H7 (cell line): ENCODE measurements at regions not wholly inside any gene's neighbourhood (a gene's known extent, or its start where the extent isn't known, plus 50 kb on each side); places are given as distances from the start of the nearest gene placed in this dataset.
A peak's percentile ranks its signal among the peaks of the same experiment; 100 is the strongest.
"Not testable (repeated sequence)": the region's sequence is repeated elsewhere in the genome, so short reads cannot be mapped to it uniquely, and the experiment has no call there.

Experiments
- DNase-seq: peaks from one replicate; pipeline ENCODE4 v3.0.0; 2012
- H3K27me3 ChIP-seq: 2 replicates; pipeline ENCODE4 v1.6.0; 2011; ENCODE audit warnings: mild to moderate bottlenecking, low read length; ENCODE audit not compliant: control insufficient read depth, insufficient read depth
- H3K36me3 ChIP-seq: replicated peaks from 2 replicates; pipeline ENCODE4 v1.5.1; 2011; ENCODE audit warnings: low read length; ENCODE audit not compliant: control insufficient read depth, insufficient read depth
- H3K4me3 ChIP-seq: 2 replicates; pipeline ENCODE4 v1.5.1; 2011; ENCODE audit warnings: low read depth, mild to moderate bottlenecking, control low read depth, low read length, moderate library complexity; ENCODE audit not compliant: insufficient read depth

DNA sequence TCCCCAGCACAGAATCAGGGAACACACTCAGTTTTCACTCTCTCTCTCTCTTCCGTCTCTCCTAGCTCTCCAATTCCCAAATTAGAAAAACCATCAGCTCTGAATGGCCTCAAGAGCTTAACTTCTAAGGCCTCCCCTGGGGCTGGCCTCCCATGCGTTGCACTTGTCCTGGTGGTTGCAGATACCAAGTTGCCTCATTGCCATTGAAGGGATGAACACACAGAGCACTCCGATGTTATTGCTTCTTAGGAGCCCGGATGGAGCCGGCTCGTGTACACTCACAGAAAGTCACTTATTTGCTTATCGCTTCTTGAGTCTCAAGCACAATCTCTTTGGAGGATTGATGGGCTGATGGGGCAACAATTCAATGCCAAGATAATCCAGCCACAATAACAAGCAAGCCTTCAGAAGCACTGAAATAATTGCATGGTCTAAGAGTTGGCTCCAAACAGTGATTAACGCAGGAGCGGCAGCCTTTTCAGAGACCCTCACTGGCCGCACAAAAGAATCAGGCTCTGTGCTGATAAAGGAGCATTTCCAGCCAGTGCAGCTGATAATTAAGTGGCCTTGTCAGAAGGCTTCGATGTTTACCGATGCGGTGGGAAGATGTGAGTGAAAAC is 175.8 kb upstream of the TMEM132C start:
- Histone ChIP-seq H3K27me3 (no peaks in the 10 kb centered on the region), H3K4me3 (no peak overlapping the region), H3K36me3 (no peaks in the 10 kb centered on the region)
- no peak for DNase-seq

GRCh38 chr12:128091951-128092382 is 175.0 kb upstream of the TMEM132C start:
- H3K4me3 ChIP-seq, result no peak overlapping the region
- H3K36me3 ChIP-seq, result no peaks in the 10 kb centered on the region
- H3K27me3 ChIP-seq, result no peaks in the 10 kb centered on the region
- no peak for DNase-seq

DNA sequence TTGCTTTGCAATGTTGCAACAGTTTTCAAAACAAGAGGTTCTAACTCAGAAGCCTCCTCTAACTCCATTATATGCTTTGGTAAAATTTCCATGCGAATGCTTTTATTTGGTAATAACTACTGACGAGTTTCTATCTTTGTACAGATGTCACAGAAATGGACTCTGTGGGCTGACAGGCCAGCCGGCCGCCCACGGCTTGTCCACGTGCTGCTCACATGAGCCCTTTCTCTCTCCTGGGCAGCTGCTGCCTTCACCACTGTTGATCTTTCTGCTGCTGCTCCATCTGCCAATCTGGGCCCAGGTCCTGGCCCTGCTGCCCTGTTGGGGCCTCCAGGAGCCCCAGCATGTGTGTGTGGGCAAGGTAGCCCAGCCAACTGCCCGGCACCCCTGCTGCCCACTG is 168.2 kb upstream of the TMEM132C start:
- H3K36me3 ChIP-seq, result no peaks in the 10 kb centered on the region
- DNase-seq, result no peak
- H3K4me3 ChIP-seq, result no peak overlapping the region
- no peaks in the 10 kb centered on the region for H3K27me3 ChIP-seq

DNA sequence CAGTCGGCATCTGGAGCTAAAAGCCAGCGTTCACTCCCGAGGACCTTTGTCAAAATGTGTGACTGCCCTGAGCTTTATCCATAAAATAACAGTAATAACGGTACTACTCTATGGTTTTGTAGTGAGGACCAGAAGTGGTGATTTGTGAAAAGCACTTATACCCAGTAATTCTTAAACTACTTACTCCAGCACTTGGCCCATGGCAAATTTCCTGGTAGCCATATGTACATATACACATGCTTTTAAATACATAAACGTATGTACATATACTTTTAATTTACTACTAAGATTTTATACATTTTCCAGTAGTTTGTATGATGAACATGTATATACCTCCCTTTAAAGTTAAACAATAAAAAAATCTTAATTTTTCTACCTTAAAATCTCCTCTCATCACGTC is 163.8 kb upstream of the TMEM132C start:
- no peak overlapping the region for H3K4me3 ChIP-seq
- H3K27me3 ChIP-seq, result no peaks in the 10 kb centered on the region
- no peak for DNase-seq
- H3K36me3 ChIP-seq, result no peaks in the 10 kb centered on the region

DNA sequence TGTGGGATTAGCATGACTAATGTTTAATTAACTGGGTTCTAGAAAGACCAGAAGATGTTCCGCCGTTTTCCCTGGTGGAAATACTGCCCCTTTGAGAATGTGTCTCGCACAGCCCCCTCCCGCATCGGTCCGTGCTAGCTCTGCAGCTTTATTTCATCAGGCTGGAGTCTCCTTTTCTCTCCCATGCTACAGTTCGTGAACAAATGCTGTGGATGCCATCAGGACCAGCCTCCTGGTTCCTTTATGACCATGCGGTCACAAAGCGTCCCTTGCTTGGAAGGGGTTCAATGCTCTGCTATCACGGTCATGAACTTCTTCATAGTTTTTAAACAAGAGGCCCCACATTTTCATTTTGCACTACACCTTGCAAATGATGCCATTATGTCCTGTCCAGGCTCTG is 157.7 kb upstream of the TMEM132C start:
- Histone ChIP-seq H3K4me3 (no peak overlapping the region), H3K27me3 (no peaks in the 10 kb centered on the region), H3K36me3 (no peaks in the 10 kb centered on the region)
- no peak for DNase-seq

- Histone ChIP-seq H3K27me3 (no peaks in the 10 kb centered on the region), H3K36me3 (no peaks in the 10 kb centered on the region), H3K4me3 (no peak overlapping the region)
- DNase-seq, result no peak
Measured at GRCh38 chr12:128109636-128110035, 157.3 kb upstream of the TMEM132C start.

- DNase-seq, result no peak
- Histone ChIP-seq H3K4me3 (no peak overlapping the region), H3K36me3 (no peaks in the 10 kb centered on the region), H3K27me3 (no peaks in the 10 kb centered on the region)
Measured at GRCh38 chr12:128111333-128111732, 155.6 kb upstream of the TMEM132C start.

- Histone ChIP-seq H3K4me3 (no peak overlapping the region), H3K27me3 (no peaks in the 10 kb centered on the region), H3K36me3 (no peaks in the 10 kb centered on the region)
- DNase-seq, result peak; percentile 19
Measured at GRCh38 chr12:128111951-128112350, 155.0 kb upstream of the TMEM132C start.

DNA sequence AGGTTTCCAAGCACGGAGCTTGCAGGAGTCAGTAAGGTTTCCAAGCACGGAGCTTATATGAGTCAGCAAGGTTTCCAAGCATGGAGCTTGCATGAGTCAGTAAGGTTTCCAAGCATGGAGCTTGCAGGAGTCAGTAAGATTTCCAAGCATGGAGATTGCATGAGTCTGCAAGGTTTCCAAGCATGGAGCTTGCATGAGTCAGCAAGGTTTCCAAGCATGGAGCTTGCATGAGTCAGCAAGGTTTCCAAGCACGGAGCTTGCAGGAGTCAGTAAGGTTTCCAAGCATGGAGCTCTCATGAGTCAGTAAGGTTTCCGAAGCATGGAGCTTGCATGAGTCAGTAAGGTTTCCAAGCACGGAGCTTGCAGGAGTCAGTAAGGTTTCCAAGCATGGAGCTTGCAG is 153.7 kb upstream of the TMEM132C start:
- not testable (repeated sequence) for DNase-seq, H3K36me3 ChIP-seq, H3K27me3 ChIP-seq, H3K4me3 ChIP-seq

- Histone ChIP-seq H3K36me3 (no peaks in the 10 kb centered on the region), H3K27me3 (no peaks in the 10 kb centered on the region), H3K4me3 (no peak overlapping the region)
- DNase-seq, result no peak
Measured at GRCh38 chr12:128114485-128114884, 152.5 kb upstream of the TMEM132C start.

DNA sequence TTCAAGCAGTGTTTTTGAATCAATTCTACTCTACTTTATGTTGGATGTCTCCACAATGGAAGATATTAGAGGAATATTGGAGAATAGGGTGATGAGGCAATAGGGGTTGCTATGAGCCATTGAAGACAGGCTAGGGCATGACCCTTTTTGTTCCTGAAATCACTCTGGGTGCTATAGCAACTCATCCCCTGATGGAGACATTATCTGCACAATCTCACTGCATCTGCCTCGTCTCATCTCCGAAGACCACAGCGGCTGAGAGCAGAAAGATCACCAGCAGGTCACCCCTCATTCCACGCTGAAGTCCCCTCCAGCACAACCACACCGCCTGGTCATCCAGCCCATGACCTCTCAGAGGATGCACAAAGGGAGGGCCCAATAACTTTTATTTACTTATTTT is 150.4 kb upstream of the TMEM132C start:
- Histone ChIP-seq H3K36me3 (no peaks in the 10 kb centered on the region), H3K27me3 (no peaks in the 10 kb centered on the region), H3K4me3 (no peak overlapping the region)
- DNase-seq, result no peak

- no peaks in the 10 kb centered on the region for H3K36me3 ChIP-seq
- no peak overlapping the region for H3K4me3 ChIP-seq
- H3K27me3 ChIP-seq, result no peaks in the 10 kb centered on the region
- DNase-seq, result no peak
Measured at GRCh38 chr12:128120035-128120434, 146.9 kb upstream of the TMEM132C start.

DNA sequence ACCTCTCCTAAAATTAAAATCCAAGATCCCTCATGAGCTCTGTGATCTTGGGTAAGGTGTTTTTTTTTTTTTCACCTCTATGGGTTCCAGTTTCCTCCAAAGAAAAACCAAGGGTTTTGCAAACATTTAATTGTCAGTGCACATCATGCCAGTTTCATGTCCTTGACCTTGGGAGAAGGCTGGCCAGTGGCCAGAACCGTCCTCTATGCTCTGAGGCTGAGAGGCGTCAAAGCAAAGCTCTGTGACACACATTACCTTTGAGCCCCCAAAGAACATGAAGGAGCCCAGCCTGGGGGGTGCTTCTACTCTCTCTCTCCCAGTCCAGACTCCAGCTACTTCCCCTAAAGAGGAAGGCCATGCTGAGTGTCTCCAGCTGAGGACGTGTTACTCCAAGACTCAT is 145.5 kb upstream of the TMEM132C start:
- no peak for DNase-seq
- Histone ChIP-seq H3K27me3 (no peaks in the 10 kb centered on the region), H3K36me3 (no peaks in the 10 kb centered on the region), H3K4me3 (no peak overlapping the region)

DNA sequence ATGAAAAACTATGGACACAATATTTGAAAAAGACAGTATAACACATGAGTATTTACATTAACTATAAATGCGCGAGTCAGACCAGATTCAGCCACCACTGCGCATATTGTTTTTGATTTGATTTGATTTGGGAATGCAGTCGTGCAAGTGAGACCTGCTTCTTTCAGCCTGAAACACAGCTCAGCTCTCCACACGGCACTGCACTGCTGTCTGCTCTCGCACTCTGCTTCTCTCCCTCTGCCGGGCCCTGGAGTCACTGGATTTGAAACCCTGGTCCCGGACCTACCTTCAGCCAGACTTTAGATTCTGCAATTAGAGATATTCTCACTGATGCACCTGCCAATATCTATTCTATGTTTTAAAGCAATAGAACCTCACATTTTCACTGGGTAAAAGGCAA is 143.9 kb upstream of the TMEM132C start:
- no peak for DNase-seq
- H3K36me3 ChIP-seq, result no peaks in the 10 kb centered on the region
- no peak overlapping the region for H3K4me3 ChIP-seq
- H3K27me3 ChIP-seq, result no peaks in the 10 kb centered on the region

- no peak for DNase-seq
- Histone ChIP-seq H3K4me3 (no peak overlapping the region), H3K36me3 (no peaks in the 10 kb centered on the region), H3K27me3 (no peaks in the 10 kb centered on the region)
Measured at GRCh38 chr12:128131955-128132354, 135.0 kb upstream of the TMEM132C start.
